ENCODE measurements at regions not wholly inside any gene's neighbourhood (a gene's known extent, or its start where the extent isn't known, plus 50 kb on each side); places are given as distances from the start of the nearest gene placed in this dataset.

DNA sequence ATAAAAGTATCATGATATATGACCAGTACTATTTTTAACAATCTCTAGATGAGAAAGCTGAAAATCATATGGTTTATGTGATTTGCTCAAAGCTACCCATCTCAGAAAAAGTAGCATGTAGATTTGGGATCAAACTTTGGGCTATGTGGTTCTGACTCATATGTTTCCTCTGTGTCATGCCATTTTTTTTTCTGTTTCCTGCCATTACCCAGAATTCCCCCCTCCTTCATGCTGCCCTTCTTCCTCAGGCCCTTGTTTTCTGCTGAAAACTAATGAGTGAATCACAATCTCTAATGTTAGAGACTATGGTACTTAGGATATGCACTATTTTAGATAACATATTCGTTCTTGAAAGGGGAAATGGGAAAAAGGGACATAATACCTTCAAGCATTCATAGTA lies 80.7 kb downstream of the JRKL start:
- intact Hi-C loops (cut with micrococcal nuclease; ENCODE audit: unreplicated experiment), result no loop called here
- no TSS peak for BruUV-seq (replicated peaks)
- Histone ChIP-seq H3K36me3 (ENCODE audit: insufficient read depth, low read length, poor library complexity, severe bottlenecking) (no peaks in the 10 kb centered on the region), H3K4me3 (ENCODE audit: low read depth, low read length, poor library complexity, severe bottlenecking) (no peak overlapping the region), H3K27ac (ENCODE audit: low read depth, low read length, poor library complexity, severe bottlenecking) (no peak overlapping the region), H3K4me1 (ENCODE audit: insufficient read depth, low read length, poor library complexity, severe bottlenecking) (no peaks in the 10 kb centered on the region), H3K27me3 (replicated peaks; ENCODE audit: insufficient read depth, low read depth, low read length, poor library complexity) (no peaks in the 10 kb centered on the region), H3K9me3 (ENCODE audit: low read depth, low read length, poor library complexity, severe bottlenecking) (no peaks in the 10 kb centered on the region)
- ChIA-PET CTCF (no interaction called here), POLR2A (ENCODE audit: low non-redundant PET) (no interaction called here)
- TF ChIP-seq, protein P1, sequence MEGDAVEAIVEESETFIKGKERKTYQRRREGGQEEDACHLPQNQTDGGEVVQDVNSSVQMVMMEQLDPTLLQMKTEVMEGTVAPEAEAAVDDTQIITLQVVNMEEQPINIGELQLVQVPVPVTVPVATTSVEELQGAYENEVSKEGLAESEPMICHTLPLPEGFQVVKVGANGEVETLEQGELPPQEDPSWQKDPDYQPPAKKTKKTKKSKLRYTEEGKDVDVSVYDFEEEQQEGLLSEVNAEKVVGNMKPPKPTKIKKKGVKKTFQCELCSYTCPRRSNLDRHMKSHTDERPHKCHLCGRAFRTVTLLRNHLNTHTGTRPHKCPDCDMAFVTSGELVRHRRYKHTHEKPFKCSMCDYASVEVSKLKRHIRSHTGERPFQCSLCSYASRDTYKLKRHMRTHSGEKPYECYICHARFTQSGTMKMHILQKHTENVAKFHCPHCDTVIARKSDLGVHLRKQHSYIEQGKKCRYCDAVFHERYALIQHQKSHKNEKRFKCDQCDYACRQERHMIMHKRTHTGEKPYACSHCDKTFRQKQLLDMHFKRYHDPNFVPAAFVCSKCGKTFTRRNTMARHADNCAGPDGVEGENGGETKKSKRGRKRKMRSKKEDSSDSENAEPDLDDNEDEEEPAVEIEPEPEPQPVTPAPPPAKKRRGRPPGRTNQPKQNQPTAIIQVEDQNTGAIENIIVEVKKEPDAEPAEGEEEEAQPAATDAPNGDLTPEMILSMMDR (conservative IDR thresholded peaks at IDR 0.05; ENCODE audit: low read depth, low read length), result no peak
- TF ChIP-seq EZH2 (IDR thresholded peaks at IDR 0.05; ENCODE audit: borderline replicate concordance, low read depth, low read length, poor library complexity, severe bottlenecking), result no peak
- DNase-seq (ENCODE audit: low spot score), result no peak

DNA sequence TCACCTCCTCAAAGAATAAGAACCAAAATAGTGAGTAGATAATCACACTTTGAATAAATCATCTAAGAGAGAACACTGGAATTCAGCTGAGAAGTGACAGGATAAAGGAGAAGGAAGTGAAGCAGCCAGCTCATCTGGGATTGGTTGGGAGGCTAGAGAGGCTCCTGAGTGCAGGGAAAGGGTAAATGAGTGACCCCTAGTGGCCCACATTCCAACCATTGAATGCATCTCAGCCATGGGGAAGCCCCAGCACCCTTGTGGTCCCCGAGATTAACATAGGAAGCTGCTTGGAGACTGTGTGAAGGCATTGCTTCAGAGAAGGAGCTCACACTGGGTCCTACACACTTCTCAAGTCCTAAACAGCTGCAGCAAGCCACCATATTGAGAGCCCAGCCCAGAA lies 82.3 kb downstream of the JRKL start:
- no peaks in the 10 kb centered on the region for H3K36me3 ChIP-seq (ENCODE audit: insufficient read depth, low read length, poor library complexity, severe bottlenecking)
- CTCF ChIA-PET, result no interaction called here
- H3K9me3 ChIP-seq (ENCODE audit: low read depth, low read length, poor library complexity, severe bottlenecking), result no peaks in the 10 kb centered on the region
- TF ChIP-seq, protein P1 (conservative IDR thresholded peaks at IDR 0.05; ENCODE audit: low read depth, low read length), result no peak
- TF ChIP-seq EZH2 (IDR thresholded peaks at IDR 0.05; ENCODE audit: borderline replicate concordance, low read depth, low read length, poor library complexity, severe bottlenecking), result no peak
- intact Hi-C loops (cut with micrococcal nuclease; ENCODE audit: unreplicated experiment), result no loop called here
- peak; percentile 16 for DNase-seq (ENCODE audit: low spot score)
- H3K27me3 ChIP-seq (replicated peaks; ENCODE audit: insufficient read depth, low read depth, low read length, poor library complexity), result no peaks in the 10 kb centered on the region
- no peaks in the 10 kb centered on the region for H3K4me1 ChIP-seq (ENCODE audit: insufficient read depth, low read length, poor library complexity, severe bottlenecking)
- no peak overlapping the region for H3K27ac ChIP-seq (ENCODE audit: low read depth, low read length, poor library complexity, severe bottlenecking)
- BruUV-seq (replicated peaks), result no TSS peak
- no peak overlapping the region for H3K4me3 ChIP-seq (ENCODE audit: low read depth, low read length, poor library complexity, severe bottlenecking)
- POLR2A ChIA-PET (ENCODE audit: low non-redundant PET), result no interaction called here

DNA sequence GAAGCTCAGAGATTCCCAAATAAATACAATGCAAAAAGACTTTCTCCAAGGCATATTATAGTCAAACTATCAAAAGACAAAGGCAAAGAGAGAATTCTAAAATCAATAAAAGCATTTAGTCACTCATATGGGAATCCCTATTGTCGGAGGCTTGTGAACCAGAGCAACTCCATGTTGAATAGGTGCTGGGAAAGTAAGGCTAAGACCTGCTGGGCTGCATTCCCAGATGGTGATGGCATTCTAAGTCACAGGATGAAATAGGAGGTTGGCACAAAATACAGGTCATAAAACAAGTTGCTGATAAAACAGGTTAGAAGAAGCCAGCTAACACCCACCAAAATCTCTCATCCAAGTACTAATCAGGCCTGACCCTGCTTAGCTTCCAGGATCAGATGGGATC lies 84.5 kb downstream of the JRKL start:
- H3K4me1 ChIP-seq (ENCODE audit: insufficient read depth, low read length, poor library complexity, severe bottlenecking), result no peaks in the 10 kb centered on the region
- CTCF ChIA-PET, result interaction anchor here (0.6 kb wide), 1 partner anchor 11 kb away, joined by 4 read pairs; no protein-coding TSS in a partner anchor
- no peak overlapping the region for H3K27ac ChIP-seq (ENCODE audit: low read depth, low read length, poor library complexity, severe bottlenecking)
- H3K9me3 ChIP-seq (ENCODE audit: low read depth, low read length, poor library complexity, severe bottlenecking), result no peaks in the 10 kb centered on the region
- intact Hi-C loops (cut with micrococcal nuclease; ENCODE audit: unreplicated experiment), result no loop called here
- BruUV-seq (replicated peaks), result no TSS peak
- POLR2A ChIA-PET (ENCODE audit: low non-redundant PET), result no interaction called here
- H3K36me3 ChIP-seq (ENCODE audit: insufficient read depth, low read length, poor library complexity, severe bottlenecking), result no peaks in the 10 kb centered on the region
- no peaks in the 10 kb centered on the region for H3K27me3 ChIP-seq (replicated peaks; ENCODE audit: insufficient read depth, low read depth, low read length, poor library complexity)
- no peak for DNase-seq (ENCODE audit: low spot score)
- TF ChIP-seq EZH2 (IDR thresholded peaks at IDR 0.05; ENCODE audit: borderline replicate concordance, low read depth, low read length, poor library complexity, severe bottlenecking), result no peak
- TF ChIP-seq, protein P1 (conservative IDR thresholded peaks at IDR 0.05; ENCODE audit: low read depth, low read length), result no peak
- no peak overlapping the region for H3K4me3 ChIP-seq (ENCODE audit: low read depth, low read length, poor library complexity, severe bottlenecking)

Data from A673 (cell line).